ENCODE measurements at regions not wholly inside any gene's neighbourhood (a gene's known extent, or its start where the extent isn't known, plus 50 kb on each side); places are given as distances from the start of the nearest gene placed in this dataset.
"Not testable (repeated sequence)": the region's sequence is repeated elsewhere in the genome, so short reads cannot be mapped to it uniquely, and the experiment has no call there.

DNA sequence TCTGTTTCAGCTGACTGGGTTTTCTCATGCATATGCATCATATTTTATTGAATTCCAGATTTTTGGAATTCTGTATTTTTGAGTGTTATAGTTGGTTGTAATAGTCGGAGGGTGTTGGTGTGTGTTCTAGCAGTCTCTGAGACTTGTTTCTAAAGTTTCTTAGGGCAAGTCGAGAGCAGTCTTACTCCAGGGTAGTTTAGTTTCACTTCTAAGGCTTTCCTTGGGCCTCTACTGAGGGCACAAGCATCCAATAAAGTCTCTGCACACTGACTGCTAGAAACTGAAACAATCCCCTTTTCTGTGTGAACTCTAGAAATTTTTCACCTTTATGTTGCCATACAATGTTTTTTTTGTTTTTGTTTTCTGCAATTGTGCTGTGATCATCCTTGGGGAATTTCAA lies 663.7 kb upstream of the LRATD1 start:
- no peak for DNase-seq

DNA sequence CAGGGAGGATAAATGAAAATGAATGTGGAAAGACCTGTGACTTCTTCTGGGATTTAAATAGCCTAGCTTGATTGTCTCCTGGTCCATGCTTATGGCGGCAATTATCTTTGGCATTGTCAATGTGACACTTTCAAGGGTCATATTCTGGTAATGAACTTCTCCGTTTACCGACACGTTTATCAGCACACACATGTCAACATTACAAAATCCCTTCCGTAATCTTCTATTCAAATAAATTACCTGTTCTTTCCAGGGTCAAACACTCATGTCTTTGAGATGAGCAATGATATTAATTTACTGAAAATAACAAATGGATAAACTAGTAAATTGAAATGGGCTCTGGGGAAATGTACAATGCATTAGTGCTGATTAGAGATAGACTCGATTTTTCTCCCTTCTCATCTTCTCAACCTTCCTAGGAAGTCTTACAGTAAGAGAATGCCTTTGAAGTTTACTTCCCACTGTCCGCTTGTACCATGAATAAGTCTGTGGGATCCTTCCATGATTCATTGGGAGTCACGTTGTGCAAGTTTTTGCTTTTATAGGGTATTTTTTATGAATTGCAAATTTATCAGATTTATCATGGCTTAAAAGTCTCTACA lies 646.3 kb upstream of the LRATD1 start:
- no peak for DNase-seq

DNA sequence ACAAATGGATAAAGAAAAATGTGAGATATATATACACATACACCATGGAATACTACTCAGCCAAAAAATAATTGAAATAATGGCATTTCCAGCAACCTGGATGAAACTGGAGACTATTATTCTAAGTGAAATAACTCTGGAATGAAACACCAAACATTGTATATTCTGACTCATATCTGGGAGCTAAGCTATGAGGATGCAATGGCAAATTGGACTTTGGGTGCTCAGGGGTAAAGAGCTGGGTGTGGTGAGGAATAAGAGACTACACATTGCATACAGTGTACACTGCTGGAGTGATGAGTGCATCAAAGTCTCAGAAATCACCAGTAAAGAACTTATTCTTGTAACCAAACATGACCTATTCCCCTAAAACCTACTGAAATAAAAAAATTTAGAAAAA lies 636.0 kb upstream of the LRATD1 start:
- DNase-seq, result no peak

- DNase-seq, result no peak
Measured at GRCh38 chr2:14011190-14011589, 621.3 kb upstream of the LRATD1 start.

GRCh38 chr2:14015113-14015630 lies 617.3 kb upstream of the LRATD1 start:
- no peak for DNase-seq

- DNase-seq, result no peak
Measured at GRCh38 chr2:14016289-14016955, 616.1 kb upstream of the LRATD1 start.

GRCh38 chr2:14018620-14019019 lies 613.9 kb upstream of the LRATD1 start:
- no peak for DNase-seq

GRCh38 chr2:14023558-14023957 lies 609.0 kb upstream of the LRATD1 start:
- DNase-seq, result no peak

- DNase-seq, result no peak
Measured at GRCh38 chr2:14039134-14039533, 593.4 kb upstream of the LRATD1 start.

GRCh38 chr2:14047491-14047890 lies 585.0 kb upstream of the LRATD1 start:
- DNase-seq, result no peak

GRCh38 chr2:14051401-14051800 lies 581.1 kb upstream of the LRATD1 start:
- no peak for DNase-seq

- DNase-seq, result no peak
Measured at GRCh38 chr2:14053105-14053504, 579.4 kb upstream of the LRATD1 start.

GRCh38 chr2:14064346-14064745 lies 568.2 kb upstream of the LRATD1 start:
- DNase-seq, result no peak

DNA sequence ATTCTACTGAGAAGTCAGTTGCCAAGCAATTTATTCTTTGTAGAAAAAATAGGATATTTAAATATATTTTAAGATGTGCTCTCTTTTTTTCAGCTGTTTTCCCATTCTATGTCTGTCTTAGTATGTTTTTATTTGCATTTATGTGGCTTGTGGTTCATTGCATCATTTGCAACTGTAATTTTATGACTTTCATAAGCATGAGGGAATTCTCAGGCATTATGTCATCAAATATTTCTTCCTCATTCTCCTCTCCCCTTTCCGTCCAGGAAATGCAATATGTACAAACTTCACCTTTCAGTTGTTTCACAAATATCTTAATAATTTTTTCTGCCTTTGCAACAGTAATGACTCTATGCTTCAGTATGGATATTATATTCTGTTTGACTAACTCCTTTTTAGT lies 560.2 kb upstream of the LRATD1 start:
- no peak for DNase-seq

DNA sequence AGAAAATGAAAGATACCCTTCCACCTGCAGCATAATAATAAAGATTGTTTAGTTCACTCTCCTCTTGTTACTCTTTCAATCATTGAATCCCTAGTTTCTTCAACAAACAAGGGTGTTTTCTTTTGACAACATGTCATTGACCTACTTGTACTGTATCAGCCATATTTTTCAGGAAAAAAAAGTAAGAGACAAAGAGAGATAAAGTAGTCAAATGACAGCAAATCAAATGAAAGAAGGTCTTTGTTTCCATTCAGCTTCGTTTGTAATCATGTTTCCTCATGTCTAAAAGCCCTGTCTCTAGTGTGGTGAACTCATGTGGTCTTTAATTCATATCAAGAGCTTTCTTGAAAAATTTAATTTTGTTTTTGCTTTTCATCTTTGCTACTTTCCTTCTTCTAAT lies 557.8 kb upstream of the LRATD1 start:
- no peak for DNase-seq

- DNase-seq, result no peak
Measured at GRCh38 chr2:14079576-14079975, 552.9 kb upstream of the LRATD1 start.

- DNase-seq, result no peak
Measured at GRCh38 chr2:14081521-14081920, 551.0 kb upstream of the LRATD1 start.

- no peak for DNase-seq
Measured at GRCh38 chr2:14082640-14083039, 549.9 kb upstream of the LRATD1 start.

DNA sequence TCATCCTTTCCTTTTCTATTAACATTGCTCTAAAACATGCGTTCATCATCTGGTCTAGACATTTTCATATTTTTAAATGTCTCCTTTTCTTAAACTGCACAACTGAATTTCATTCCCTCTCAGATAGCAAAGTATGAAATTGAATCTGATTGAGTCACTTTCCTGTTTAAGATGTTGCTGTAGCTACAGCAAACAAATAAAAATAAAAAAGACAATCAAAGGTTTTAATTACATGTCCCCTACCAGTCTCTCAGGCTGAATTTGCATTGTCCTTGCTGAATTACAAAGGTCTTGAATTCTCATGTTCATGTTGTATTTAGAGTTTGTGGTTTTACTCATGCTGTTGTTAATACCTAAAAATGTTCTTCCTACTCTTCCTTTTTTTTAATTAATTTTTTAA lies 537.9 kb upstream of the LRATD1 start:
- peak; percentile 3 for DNase-seq

- not testable (repeated sequence) for DNase-seq
Measured at GRCh38 chr2:14099101-14099500, 533.4 kb upstream of the LRATD1 start.

- DNase-seq, result no peak
Measured at GRCh38 chr2:14114275-14114674, 518.2 kb upstream of the LRATD1 start.

GRCh38 chr2:14120376-14120775 lies 512.1 kb upstream of the LRATD1 start:
- no peak for DNase-seq

DNA sequence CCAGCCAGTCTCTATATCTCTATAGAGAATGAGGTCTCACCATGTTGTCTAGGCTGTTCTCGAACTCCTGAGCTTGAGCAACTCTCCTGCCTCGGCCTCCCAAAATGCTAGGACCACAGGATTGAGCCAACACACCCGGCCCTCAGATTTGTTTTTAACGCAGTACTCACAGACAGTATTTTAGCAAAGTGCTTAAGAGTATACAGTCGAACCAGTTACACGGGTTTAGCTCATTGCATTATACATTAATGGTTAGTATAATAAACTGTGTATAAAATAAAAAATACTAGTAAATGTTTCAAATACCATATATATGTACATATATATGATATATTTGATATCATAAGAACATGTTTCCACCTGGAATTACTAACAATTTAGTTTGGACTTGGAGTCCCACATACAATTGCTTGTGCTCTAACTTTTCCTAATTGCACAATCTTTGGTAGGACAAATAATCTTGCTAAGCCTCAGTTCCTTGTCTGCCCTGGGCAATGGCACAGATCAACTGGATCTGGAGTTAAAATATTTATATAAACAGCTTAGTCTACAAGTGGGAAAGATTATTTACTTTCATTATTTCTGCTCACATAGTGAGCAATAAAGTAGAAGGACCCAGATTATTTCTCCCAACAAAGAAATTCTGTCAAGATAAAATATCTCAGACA lies 508.9 kb upstream of the LRATD1 start:
- no peak for DNase-seq

DNA sequence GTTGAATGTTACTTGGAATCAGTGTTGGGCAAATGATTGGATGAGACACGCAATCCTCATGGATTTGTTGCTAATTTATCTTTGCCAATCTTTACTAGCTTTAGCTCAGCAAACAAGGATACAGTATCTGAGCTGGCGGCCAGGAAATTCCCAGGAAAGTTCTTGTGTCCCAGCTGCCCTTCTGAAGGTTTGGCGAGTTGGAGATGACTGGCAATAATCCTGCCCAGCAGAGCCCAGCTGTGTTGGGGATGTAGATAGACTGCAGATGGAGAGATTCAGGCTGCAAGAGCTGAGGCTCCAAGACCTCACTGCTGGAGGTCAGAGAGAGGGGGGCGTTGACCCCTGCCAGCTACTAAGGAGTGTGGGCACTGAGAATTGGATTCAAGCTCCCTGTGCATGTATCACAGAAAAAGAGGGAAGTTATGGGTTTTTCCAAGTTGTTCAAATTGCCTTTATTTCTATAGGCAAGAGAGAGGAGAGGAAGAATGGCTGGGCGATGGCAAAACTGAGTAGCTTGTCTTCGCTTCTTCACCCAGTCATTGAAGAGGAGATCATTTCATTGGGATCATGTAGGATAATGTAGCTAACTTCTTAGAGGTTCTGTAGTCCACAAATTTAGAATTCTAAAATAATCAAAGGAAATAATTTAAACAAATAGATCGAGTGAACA lies 506.8 kb upstream of the LRATD1 start:
- no peak for DNase-seq
